H54 (cell line): ENCODE measurements at regions not wholly inside any gene's neighbourhood (a gene's known extent, or its start where the extent isn't known, plus 50 kb on each side); places are given as distances from the start of the nearest gene placed in this dataset.

ENCODE experiments used
- DNase-seq: peaks from one replicate; pipeline ENCODE4 v3.0.0; 2011; ENCODE audit warnings: low spot score, mixed read lengths; ENCODE audit not compliant: insufficient read length
- FAIRE-seq: peaks from 3 replicates; lab custom pipeline; 2011; peaks lifted over from hg19 to GRCh38; lab: Jason Lieb, UNC
- POLR2A ChIP-seq: IDR thresholded peaks from 2 replicates; pipeline ENCODE4 v1.6.1; 2011; ENCODE audit warnings: low read depth, mild to moderate bottlenecking, low read length

DNA sequence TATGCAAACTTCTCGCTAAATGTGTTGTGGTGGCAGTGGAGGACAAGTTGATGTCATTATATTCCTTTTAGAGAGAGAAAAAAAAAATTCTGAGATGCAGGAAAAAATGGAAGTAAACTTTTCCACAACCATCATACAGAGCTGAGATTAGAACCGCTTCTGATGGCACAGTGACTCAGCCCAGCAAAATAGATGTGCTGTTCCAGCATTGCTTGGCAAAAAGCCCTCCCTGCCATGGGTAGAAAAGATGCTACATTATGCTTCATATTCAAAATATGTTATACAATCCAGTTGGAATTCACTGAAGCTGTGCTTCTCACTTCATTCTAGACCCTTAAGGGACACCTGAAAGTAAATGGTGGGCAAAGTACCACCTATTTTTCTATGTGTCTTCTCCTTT, 1047.6 kb upstream of the FANCL start:
- DNase-seq (no peak), FAIRE-seq (no peak)
- TF ChIP-seq POLR2A = no peak

DNA sequence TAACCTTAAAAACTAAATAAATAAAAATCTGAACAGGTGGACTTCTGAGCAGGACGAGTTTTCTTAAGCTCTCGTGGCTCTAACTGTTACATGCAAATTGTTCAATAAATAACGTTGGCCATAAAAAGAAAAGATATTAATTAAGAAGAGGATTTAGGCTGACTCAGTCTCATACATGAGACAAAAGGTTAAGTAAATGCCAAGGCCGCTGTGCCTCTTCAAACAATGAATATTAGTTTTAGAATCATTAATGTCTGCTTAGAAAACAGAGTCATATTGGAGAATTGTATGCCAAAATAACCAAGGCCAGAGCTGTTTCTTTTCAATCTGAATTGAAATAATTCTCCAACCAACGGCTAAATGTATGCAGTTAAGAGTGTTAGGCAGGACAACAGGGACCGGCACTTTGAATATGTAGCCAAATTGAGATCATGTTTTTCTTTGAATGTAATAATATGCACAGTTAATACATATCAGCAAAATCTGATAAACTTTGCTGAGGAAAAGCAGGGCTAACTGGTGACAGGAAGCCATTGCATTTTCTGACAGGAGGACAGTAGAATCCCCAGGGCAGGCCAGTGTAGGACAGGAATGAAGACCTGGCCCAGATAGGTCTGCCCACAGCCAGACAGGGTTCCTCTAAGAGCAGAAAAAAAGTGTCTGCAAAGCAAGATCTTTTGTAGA, 1041.4 kb upstream of the FANCL start:
- no peak for TF ChIP-seq POLR2A
- FAIRE-seq (no peak), DNase-seq (no peak)

DNA sequence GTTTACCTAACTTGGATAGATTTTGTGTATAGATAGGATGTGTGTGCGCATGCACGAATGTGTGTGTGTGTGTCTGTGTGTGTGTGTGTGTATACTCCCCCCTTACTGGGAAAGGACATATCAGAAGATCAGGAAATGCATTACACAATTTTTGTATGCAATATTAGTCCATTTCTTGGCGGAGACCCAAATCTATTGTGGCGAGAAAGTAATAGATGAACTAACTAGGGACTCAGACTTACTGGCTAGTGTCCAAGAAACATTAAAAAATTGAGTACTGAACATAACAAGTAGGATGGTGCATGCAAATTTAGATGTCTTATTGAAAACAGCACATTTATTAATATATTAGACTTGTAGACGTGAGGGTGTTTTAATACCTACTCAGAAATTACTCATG, 1036.5 kb upstream of the FANCL start:
- DNase-seq (no peak), FAIRE-seq (no peak)
- no peak for TF ChIP-seq POLR2A

DNA sequence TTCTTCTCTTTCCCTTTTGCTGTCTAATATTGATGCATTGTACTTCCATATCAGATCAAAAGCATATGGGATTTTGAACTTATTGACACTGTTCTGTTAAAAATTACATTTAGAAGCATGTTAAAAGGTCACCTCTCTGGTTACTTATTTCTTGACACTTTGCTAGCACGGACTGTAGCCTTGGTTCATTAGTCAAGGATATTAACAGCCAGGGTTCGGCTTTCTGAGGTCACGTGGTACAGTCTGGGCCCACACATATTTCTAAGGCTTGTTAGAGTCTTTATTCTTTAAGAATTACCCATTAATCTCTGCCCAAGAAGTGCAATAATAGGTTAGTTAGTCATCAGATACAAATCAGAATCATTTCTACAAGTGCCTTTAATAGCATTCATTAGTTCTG, 1035.8 kb upstream of the FANCL start:
- no peak for TF ChIP-seq POLR2A
- DNase-seq = no peak
- FAIRE-seq = no peak

DNA sequence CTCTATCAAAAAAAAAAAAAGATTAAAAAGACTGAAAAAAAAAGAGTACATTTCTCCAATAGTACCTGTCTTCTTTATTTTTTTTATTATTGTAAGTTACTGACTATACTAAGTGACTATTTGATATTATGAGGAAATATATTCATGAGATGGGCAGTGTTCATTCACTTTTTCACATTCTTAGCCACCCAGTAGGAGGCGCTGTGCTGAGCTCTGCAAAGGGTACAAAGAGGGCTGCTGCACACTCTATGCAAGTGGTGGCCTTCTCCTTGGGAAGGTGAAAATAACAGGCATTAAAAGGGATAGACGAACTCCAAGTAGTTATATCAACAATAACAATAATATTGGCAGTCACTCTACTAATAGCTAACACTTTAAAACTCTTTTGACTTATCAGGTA, 1034.9 kb upstream of the FANCL start:
- DNase-seq = no peak
- no peak for TF ChIP-seq POLR2A
- no peak for FAIRE-seq

DNA sequence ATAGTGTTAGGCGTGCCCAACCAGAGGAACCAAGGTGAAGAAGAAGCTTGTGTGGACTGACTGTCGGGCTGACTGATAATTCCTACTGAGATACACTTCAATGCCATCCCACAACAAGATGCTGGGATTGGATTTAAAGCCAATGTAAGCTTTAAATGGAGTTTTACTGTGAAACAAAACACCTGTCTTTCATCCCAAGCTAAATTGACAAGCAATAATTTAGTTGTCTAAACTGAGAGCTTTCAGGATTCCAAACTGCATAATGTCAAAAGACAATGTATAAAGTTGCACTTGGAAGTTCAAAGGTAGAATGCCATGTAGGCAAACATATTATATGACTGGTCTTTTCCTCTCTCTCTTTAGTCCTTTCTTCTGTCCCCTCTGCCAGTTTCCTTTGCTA, 1025.3 kb upstream of the FANCL start:
- no peak for DNase-seq
- TF ChIP-seq POLR2A = no peak
- FAIRE-seq = no peak

DNA sequence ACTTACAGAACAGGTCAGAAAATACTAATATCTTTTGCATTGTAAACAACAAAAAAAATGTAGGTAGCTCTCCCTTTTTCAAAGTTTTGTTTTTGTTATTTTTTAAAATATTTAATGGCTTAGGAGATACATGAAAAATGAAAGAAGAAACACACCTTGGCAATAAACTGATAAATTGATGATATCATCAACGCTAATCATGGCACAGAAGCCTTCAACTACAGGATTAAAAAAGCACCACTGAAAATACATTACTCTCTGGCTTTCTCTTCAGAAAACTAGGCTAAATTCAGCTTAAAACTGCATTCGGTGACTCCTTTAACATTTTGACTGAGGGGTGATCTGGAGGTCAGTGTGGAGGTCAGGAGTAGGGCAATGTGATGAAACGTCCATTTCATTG, 1018.8 kb upstream of the FANCL start:
- no peak for FAIRE-seq
- DNase-seq = no peak
- TF ChIP-seq POLR2A = no peak

DNA sequence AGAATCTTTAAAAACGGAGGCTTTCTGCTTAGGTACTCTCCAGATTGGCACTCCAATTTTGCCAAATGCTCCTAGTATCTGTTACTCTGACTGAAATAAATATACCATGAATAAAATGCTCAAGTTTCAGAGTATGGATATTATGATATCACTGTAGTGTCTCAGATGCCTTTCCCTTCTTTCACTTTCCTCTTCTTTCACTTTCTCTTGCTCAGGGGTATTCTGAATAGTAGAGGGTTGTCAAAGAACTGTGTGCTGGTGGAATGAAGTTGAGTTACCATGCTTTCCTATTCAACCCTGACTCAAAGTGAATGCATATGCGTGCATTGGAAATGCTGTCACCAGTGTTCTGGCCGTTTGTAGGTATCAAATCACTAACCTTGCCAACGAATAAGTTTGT, 1015.2 kb upstream of the FANCL start:
- TF ChIP-seq POLR2A = no peak
- no peak for FAIRE-seq
- no peak for DNase-seq

DNA sequence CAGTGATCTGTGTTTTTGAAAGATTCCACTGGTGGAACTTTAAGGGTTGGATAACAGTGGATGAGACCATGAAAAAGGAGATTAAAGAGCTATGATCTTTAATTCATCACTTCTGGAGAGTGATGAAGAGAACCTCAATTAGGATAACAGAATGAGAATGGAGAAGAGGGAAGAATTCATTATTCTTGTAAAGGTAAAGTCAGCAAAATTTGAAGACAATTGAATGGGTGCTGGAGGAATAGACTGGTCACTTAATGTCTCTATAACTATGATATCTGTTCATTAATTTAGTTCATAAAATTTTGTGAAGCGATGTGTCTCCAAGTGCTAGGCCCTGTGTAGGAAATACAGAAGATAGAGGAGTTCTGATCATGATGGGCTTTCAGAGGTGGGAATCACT, 1013.2 kb upstream of the FANCL start:
- DNase-seq = no peak
- TF ChIP-seq POLR2A = no peak

DNA sequence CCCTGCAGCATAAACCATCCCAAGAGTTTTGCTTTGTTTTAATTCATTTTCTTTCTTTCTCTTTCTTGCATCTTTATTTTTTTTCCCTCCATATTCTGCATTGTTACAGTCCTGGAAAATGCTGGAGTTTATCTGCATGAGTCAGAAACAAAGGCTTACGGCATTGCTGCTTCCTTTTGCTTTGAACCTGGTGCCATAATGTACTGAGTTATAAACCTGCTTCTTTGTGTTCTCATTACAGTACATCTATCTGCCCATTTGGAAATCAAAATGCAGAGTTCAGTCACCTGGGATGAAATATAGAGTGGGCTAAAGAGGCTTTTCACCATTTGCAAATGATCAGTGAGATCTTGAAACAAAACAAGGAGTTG, 1009.2 kb upstream of the FANCL start:
- no peak for TF ChIP-seq POLR2A
- FAIRE-seq (no peak), DNase-seq (no peak)

More for the DNA sequence above, 1013.2 kb upstream of the FANCL start:
- FAIRE-seq = no peak

DNA sequence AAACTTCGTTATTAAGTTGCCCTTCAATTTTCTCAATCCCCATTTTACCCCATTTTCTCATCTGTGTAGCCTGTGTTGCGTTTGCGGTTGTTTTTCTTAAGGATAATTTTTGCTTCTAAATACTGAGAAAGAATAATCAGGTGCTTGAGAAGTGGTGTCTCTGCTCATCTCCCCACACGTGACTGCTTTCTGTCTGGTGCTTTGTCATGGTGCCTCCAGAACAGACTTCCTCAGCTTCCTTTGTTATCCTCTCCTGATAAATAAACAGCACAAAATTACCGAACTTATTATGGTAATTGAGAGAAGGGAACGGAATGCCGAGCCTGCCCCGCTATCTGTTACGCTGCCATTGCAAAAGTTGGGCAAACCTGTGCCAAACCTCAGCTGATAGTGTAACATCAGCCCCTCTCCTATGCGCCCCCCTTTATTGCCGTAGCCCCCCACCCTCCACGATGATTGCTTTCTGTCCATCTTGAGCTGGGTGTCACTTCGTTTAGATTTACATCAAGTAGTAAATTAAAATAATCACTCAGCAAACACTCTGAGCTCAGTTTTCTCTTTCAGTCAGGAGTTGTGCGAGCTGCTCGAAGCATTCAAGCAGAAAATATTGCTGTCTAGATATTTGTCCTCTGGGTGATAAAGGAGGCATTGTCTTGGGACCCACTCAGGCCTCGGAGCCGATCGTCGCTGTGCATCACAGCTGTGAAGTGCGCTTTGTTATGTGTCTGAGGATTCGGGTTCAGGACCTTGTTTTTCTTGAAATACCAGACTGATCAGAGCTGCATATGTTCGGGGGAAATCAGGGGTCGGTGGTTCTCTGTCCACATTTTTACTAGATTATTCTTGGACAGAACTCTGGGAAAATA, 1008.5 kb upstream of the FANCL start:
- TF ChIP-seq POLR2A = no peak
- no peak for FAIRE-seq
- DNase-seq = no peak

DNA sequence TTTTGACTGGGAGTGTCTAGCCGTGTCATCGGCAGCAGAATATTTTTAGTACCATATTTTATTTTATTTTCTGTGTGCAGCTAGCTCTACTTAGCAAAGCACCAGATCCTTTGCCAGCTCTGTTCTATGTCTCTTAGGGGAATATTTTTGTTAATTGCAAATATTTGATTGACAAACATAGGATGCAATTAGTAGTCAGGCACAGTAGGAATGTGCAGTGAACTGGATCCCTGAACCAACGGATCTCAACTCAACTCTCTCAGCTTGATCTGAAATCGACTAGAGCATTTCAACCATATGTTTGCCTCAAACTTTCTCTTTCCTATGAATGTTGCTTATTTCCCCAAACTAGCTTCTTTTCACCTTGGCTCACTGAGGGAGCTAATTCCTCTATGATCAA, 998.0 kb upstream of the FANCL start:
- TF ChIP-seq POLR2A = no peak
- FAIRE-seq (no peak), DNase-seq (no peak)

DNA sequence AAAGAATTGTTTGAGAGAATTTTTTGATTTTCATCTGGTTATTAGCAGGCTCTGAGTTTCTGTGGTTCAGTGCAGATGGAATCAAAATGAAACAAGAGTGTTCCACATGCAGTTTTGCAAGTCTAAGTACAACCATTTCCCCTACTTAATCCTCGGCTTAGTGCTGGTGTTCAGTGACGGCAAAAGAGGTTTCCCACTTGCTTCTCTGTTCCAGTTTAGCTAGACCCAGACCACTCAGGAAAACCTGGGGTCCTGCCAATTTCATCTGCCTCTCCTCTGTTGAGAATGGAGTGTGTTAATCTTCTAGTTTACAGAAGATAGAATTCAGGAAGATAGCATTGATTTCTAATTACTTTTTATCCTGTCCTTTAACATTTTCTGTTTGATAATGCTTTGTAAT, 996.2 kb upstream of the FANCL start:
- no peak for TF ChIP-seq POLR2A
- FAIRE-seq = no peak
- no peak for DNase-seq

DNA sequence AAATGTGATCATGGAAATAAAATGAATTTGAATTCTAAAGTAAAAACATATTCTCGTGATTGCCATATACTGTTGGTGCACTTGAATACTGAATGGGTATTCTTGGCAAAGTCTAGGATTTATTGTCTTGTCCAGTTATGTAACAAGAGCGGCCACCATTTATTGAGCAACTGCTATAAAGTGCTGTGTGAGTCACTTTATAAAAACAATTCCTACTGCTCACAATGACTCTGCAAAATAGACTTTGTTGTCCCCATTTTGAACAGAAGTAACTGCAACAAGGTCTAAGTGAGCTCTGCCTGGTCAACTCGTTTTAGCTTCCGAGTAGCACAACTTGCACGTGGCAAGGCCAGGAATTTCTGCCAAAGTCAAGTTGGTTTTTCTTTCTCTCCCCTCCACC, 995.6 kb upstream of the FANCL start:
- DNase-seq = no peak
- no peak for FAIRE-seq

DNA sequence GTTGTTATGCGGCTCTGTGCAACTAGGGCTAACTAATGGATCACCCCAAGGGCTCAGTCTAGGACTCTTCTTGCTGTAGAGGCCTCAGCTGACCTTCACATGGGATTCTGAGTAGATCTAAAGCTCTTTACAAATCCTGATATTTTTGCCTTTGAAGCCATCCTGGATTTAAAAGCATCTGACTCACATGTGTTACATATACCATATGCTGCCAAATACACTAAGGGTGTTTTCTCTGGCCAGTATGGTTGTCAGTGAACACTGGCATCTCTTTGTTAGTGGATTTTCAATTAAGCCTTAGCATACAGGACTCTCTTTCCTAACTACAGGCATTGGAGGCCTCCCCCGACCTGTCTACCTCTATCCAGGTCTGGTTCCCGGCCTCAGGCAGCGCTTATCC, 992.8 kb upstream of the FANCL start:
- DNase-seq (no peak), FAIRE-seq (no peak)
- no peak for TF ChIP-seq POLR2A

More for the DNA sequence above, 995.6 kb upstream of the FANCL start:
- no peak for TF ChIP-seq POLR2A
